OCI-LY7 (cell line): ENCODE measurements at regions not wholly inside any gene's neighbourhood (a gene's known extent, or its start where the extent isn't known, plus 50 kb on each side); places are given as distances from the start of the nearest gene placed in this dataset.

Experiments used
- BruUV-seq: library from RNA; stranded (reverse); fragments of 400-500 nt; replicated peaks from 2 replicates; lab custom pipeline; 2021; lab: Mats Ljungman, UMichigan
- CTCF ChIA-PET: fragments of 300-600 bp; sonication (Branson Sonifier 250); formaldehyde crosslinking; loops from one replicate; lab custom pipeline; 2022; ENCODE audit warnings: antibody characterized with exemption; ENCODE audit not compliant: unreplicated experiment; lab: Charles Lee
- POLR2A ChIA-PET: fragments of 300-600 bp; sonication (Branson Sonifier 250); formaldehyde crosslinking; loops from one replicate; lab custom pipeline; 2022; ENCODE audit warnings: antibody characterized with exemption; lab: Charles Lee
- DNase-seq: peaks from one replicate; pipeline ENCODE4 v3.0.0-alpha.2; 2015; ENCODE audit warnings: low spot score
- H2AFZ ChIP-seq: fragments of 200-600 bp; sonication (generic), shearing (Covaris generic); 2 replicates; pipeline ENCODE4 v1.6.1; 2014; ENCODE audit warnings: mild to moderate bottlenecking, antibody characterized with exemption, low read length, moderate library complexity
- H3K27ac ChIP-seq: fragments of 200-600 bp; sonication (generic); 2 replicates; pipeline ENCODE4 v1.5.1; 2014; ENCODE audit warnings: mixed run types, low read depth, mild to moderate bottlenecking, moderate library complexity, low read length, inconsistent platforms; ENCODE audit not compliant: poor library complexity, severe bottlenecking
- H3K36me3 ChIP-seq: fragments of 200-600 bp; sonication (generic); 2 replicates; pipeline ENCODE4 v1.6.1; 2014; ENCODE audit warnings: mild to moderate bottlenecking, antibody characterized with exemption, low read length, moderate library complexity, mixed read lengths; ENCODE audit not compliant: insufficient read depth
- H3K4me1 ChIP-seq: fragments of 200-600 bp; sonication (generic); 2 replicates; pipeline ENCODE4 v1.5.1; 2014; ENCODE audit warnings: mild to moderate bottlenecking, low read length; ENCODE audit not compliant: insufficient read depth, poor library complexity, severe bottlenecking
- H3K4me2 ChIP-seq: fragments of 200-600 bp; sonication (generic); 2 replicates; pipeline ENCODE4 v1.6.1; 2014; ENCODE audit warnings: mild to moderate bottlenecking, low read length
- H3K4me3 ChIP-seq: fragments of 200-600 bp; sonication (generic); 2 replicates; pipeline ENCODE4 v1.5.1; 2014; ENCODE audit warnings: mild to moderate bottlenecking, low read depth, low read length; ENCODE audit not compliant: poor library complexity, severe bottlenecking
- H3K79me2 ChIP-seq: fragments of 200-600 bp; sonication (generic); 2 replicates; pipeline ENCODE4 v1.6.1; 2016; ENCODE audit warnings: low read depth, mild to moderate bottlenecking, low read length, moderate library complexity, mixed read lengths; ENCODE audit not compliant: insufficient read depth
- H3K9me2 ChIP-seq: fragments of 200-600 bp; sonication (generic); 2 replicates; pipeline ENCODE4 v1.6.1; 2016; ENCODE audit warnings: mild to moderate bottlenecking, low read length, mixed read lengths; ENCODE audit not compliant: insufficient read depth
- H3K9me3 ChIP-seq: fragments of 200-600 bp; sonication (generic); 2 replicates; pipeline ENCODE4 v1.6.1; 2014; ENCODE audit warnings: mild to moderate bottlenecking, mixed run types, low read length, mixed read lengths
- H4K20me1 ChIP-seq: fragments of 200-600 bp; sonication (generic); 2 replicates; pipeline ENCODE4 v1.6.1; 2014; ENCODE audit warnings: mild to moderate bottlenecking, antibody characterized with exemption, low read length, moderate library complexity, mixed read lengths; ENCODE audit not compliant: insufficient read depth
- EZH2phosphoT487 ChIP-seq: fragments of 200-600 bp; sonication (generic); IDR thresholded peaks from 2 replicates; pipeline ENCODE4 v1.6.1; 2018; ENCODE audit warnings: low read depth, borderline replicate concordance, mild to moderate bottlenecking, mixed run types, antibody characterized with exemption, low read length, moderate library complexity, mixed read lengths
- intact Hi-C: fragments of 100-400 bp; cut with micrococcal nuclease; formaldehyde crosslinking; loops from one replicate; pipeline ENCODE4 v1.10.0; 2022; ENCODE audit not compliant: unreplicated experiment
- TF ChIP-seq, protein P1 (sequence below): fragments of 200-600 bp; sonication (generic); conservative IDR thresholded peaks from 2 replicates; pipeline ENCODE4 v1.5.1; 2014; ENCODE audit warnings: mild to moderate bottlenecking, antibody characterized with exemption, low read length, moderate library complexity, mixed read lengths

- H3K27ac ChIP-seq, result no peak overlapping the region
- BruUV-seq, result no TSS peak
- H3K4me3 ChIP-seq, result no peak overlapping the region
- no peaks in the 10 kb centered on the region for H3K9me3 ChIP-seq
- H3K4me1 ChIP-seq, result no peaks in the 10 kb centered on the region
- TF ChIP-seq, protein P1, sequence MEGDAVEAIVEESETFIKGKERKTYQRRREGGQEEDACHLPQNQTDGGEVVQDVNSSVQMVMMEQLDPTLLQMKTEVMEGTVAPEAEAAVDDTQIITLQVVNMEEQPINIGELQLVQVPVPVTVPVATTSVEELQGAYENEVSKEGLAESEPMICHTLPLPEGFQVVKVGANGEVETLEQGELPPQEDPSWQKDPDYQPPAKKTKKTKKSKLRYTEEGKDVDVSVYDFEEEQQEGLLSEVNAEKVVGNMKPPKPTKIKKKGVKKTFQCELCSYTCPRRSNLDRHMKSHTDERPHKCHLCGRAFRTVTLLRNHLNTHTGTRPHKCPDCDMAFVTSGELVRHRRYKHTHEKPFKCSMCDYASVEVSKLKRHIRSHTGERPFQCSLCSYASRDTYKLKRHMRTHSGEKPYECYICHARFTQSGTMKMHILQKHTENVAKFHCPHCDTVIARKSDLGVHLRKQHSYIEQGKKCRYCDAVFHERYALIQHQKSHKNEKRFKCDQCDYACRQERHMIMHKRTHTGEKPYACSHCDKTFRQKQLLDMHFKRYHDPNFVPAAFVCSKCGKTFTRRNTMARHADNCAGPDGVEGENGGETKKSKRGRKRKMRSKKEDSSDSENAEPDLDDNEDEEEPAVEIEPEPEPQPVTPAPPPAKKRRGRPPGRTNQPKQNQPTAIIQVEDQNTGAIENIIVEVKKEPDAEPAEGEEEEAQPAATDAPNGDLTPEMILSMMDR, result no peak
- TF ChIP-seq EZH2phosphoT487, result no peak
- no peaks in the 10 kb centered on the region for H3K79me2 ChIP-seq
- H4K20me1 ChIP-seq, result no peaks in the 10 kb centered on the region
- H3K4me2 ChIP-seq, result no peak overlapping the region
- H2AFZ ChIP-seq, result no peak overlapping the region
- H3K36me3 ChIP-seq, result no peaks in the 10 kb centered on the region
- DNase-seq, result no peak
- H3K9me2 ChIP-seq, result no peaks in the 10 kb centered on the region
- intact Hi-C loops, result no loop called here
- ChIA-PET POLR2A (no interaction called here), CTCF (no interaction called here)
Observed at GRCh38 chr2:76678383-76679024, 843.7 kb downstream of the LRRTM4 start.

- Histone ChIP-seq H3K27ac (no peak overlapping the region), H2AFZ (no peak overlapping the region), H3K4me2 (no peak overlapping the region), H3K79me2 (no peaks in the 10 kb centered on the region), H3K9me3 (no peaks in the 10 kb centered on the region), H3K4me3 (no peak overlapping the region), H3K36me3 (no peaks in the 10 kb centered on the region), H3K4me1 (no peaks in the 10 kb centered on the region), H4K20me1 (no peaks in the 10 kb centered on the region), H3K9me2 (no peaks in the 10 kb centered on the region)
- ChIA-PET CTCF (no interaction called here), POLR2A (interaction anchor here (0.7 to 1.0 kb wide), 2 partner anchors 10 to 19 kb away, joined by 3 read pairs; no protein-coding TSS in a partner anchor)
- intact Hi-C loops, result no loop called here
- no TSS peak for BruUV-seq
- DNase-seq, result no peak
- no peak for TF ChIP-seq EZH2phosphoT487
- TF ChIP-seq, protein P1, result no peak
Observed at GRCh38 chr2:76675212-76675611, 847.0 kb downstream of the LRRTM4 start.

DNA sequence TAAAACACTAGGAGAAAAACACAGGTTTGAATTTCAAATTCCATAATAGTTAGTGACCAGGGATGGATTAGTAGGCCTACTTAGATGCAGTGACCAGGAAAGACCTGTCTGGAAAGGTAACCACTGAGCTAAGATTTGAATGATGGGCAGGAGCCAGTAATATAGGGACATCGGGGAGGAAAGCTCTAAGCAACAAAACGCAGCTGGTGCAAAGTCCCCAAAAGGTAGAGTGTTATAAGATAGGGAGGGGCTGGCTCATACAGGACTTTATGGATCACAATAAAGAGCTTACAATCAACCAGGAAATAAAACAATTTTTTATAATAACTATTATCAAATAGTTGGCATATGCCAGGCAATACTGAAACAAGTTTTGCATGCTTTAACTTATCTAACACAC lies 849.4 kb downstream of the LRRTM4 start:
- POLR2A ChIA-PET, result no interaction called here
- TF ChIP-seq EZH2phosphoT487, result no peak
- TF ChIP-seq, protein P1, result no peak
- intact Hi-C loops, result no loop called here

More for the DNA sequence above, 849.4 kb downstream of the LRRTM4 start:
- no TSS peak for BruUV-seq
- CTCF ChIA-PET, result no interaction called here
- H3K4me1 ChIP-seq, result no peaks in the 10 kb centered on the region
- no peaks in the 10 kb centered on the region for H3K36me3 ChIP-seq
- no peak overlapping the region for H3K27ac ChIP-seq
- no peak overlapping the region for H3K4me3 ChIP-seq
- H3K79me2 ChIP-seq, result no peaks in the 10 kb centered on the region
- H3K4me2 ChIP-seq, result no peak overlapping the region
- no peaks in the 10 kb centered on the region for H4K20me1 ChIP-seq
- no peak for DNase-seq
- no peak overlapping the region for H2AFZ ChIP-seq
- no peaks in the 10 kb centered on the region for H3K9me2 ChIP-seq
- H3K9me3 ChIP-seq, result no peaks in the 10 kb centered on the region
